GM21381 (cell line): ENCODE measurements at regions not wholly inside any gene's neighbourhood (a gene's known extent, or its start where the extent isn't known, plus 50 kb on each side); places are given as distances from the start of the nearest gene placed in this dataset.
"Not testable (repeated sequence)": the region's sequence is repeated elsewhere in the genome, so short reads cannot be mapped to it uniquely, and the experiment has no call there.

Experiments used
- ATAC-seq: cut with Tn5 transposase; IDR thresholded peaks from one replicate; pipeline ENCODE4 v1.9.1; 2021; ENCODE audit warnings: mild to moderate bottlenecking, moderate library complexity; ENCODE audit not compliant: unreplicated experiment

DNA sequence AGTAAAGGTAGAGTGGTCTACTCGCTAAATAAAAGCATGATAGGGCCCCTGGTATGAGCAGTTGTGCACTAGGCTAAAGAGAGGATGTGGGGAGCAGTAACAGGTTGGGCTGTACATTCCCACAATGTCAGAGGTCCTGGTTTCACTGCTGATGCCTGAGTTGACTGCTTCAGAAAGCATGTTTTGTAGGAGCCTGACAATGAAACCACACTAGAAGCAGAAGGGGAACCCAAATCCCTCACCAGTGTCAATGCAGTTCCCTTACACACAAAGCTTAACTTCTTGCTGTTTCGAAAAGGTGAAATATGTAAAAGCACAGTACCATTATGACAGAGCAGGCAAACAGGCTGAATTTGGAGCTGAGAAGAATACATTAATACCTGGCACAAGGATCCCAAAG is 291.7 kb upstream of the KYNU start:
- ATAC-seq, result peak; percentile 71

DNA sequence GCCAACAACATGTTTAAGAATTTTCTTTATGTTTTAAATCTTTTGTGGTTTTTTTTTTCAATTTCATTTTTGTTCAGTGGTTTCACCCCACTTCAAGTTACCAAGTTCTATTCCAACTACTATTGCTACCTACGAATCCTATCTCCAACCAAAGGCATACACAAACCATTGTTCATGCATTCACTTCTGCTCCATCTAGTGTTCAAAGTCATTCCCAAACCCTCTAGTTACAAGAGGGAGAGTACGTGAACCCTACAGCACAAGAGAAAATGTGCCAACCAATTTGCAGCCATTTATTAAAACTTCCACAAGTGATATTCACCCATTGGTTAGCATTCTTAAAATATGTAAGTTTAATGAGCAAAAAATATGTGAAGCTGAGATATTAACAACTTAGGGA is 295.1 kb upstream of the KYNU start:
- no peak for ATAC-seq

DNA sequence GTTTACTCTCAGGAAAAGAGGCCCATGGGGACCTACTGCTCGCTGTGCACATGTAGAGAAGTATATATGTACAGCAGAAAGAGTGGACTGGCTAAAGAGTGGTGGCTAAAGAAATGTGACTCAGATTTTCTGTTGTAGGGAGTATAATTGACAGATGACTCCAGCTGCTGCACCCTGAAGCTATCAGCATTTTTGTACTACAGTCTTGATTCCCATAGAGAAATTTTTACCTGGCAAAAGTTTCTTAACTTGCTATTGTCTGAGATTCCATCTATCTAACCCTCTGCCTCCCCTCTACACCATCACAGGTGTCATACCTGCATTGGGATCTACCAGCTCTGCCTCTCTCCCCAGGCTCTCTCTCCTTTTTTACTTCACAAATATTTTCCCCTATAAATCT is 296.0 kb upstream of the KYNU start:
- ATAC-seq, result no peak

DNA sequence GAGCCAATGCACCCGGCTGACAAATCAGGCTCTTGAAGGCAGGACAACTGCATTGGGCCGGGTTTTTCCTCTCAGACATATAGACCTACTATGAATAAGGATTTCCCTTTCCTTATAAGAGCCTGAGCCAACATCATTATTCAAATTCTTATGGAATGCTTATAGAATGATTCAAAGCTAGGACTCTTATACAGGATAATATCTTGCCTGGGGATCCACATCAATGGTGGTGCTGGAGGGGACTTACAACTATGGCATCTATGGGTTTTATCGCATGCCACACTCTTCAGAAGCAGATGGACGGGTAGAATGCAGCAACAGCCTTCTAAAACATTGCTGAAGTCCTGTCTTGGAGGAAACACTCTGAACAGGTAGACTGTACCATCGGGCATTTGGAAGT is 296.8 kb upstream of the KYNU start:
- no peak for ATAC-seq

DNA sequence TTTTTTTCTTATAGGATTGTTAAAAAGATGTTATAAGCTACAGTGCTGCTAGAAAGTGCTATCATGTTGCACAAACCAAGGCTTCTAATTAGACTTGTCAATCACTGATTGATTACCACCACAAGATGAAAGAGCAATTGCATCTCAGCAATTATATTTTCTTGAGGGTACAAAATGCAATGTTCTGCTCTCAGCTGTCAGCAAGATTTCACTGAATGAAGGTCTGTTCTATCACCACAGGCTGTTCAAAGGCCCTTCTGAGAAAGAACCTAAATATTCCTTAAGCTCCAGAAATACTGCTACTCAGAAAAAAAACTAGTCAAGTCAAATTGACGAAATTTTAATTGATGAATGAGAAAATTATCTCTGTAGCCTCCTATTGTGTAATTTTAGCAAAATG is 301.9 kb upstream of the KYNU start:
- ATAC-seq, result no peak

DNA sequence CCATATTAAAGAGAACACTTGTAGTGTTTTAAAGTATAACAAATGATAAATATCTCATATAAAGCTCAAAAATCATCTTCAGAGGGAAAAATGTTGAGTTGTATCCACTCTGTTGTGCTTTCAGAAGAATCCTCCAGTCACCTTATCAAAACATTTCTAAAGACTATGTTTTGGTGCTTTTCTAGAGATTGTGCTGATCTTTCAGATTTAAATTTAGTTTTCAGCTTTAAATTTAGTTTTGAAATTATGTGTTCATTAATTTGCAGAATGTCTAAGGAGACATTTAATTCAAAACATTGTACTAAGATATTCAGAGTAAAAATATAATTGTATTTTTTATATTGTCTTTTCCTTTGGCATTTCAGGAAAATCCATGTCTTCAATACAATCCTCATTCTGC is 303.1 kb upstream of the KYNU start:
- no peak for ATAC-seq

DNA sequence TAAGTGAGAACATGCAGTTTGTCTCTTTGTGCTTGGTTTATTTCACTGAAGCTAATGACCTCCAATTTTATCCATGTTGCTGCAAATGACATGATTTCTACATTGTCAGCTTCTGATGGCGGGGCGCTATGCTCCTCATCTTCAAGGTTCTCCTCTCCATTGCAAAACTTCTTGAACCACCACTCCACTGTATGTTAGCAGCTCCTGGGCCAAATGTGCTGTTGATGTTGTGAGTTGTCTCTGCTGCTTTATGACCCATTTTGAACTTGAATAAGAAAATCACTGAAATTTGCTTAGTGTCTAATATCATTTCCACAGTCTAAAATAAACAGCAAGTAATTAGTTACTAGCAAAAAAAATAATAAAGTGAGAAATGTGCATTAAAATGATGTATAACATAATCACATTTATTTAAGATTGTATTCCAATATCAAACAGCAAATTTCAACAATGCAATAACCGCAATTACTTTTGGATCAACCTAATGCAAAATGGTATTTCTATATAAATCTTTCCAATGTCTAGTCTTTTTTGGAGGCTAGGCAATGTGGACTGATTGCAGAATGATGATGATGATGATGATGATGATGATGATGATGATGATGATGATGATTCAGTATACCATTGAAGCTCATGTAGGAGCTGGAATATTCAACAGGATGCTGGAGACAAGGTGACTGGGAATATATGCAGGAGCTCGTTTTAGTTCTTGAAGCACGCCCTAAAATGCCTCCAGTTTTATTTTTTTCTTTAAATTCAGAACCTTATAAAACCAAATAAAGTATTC is 304.9 kb upstream of the KYNU start:
- no peak for ATAC-seq

DNA sequence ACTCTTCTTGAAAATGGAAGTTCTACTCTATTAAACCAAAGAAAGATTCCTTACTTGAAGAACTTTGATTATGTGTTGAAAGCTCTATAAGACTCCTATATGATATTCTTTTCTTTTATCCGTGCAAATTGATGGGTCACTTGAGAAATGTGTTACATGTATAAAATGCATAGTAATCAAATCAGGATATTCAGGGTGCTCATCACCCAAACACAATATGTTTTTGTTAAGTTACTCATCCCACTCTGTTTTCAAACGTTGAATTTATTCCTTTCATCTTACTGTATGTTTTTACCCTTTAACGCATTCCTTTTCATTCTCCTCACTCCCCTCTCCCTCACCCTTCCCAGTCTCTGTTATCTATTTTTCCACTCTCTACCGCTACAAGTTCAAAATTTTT is 305.5 kb upstream of the KYNU start:
- ATAC-seq, result no peak

DNA sequence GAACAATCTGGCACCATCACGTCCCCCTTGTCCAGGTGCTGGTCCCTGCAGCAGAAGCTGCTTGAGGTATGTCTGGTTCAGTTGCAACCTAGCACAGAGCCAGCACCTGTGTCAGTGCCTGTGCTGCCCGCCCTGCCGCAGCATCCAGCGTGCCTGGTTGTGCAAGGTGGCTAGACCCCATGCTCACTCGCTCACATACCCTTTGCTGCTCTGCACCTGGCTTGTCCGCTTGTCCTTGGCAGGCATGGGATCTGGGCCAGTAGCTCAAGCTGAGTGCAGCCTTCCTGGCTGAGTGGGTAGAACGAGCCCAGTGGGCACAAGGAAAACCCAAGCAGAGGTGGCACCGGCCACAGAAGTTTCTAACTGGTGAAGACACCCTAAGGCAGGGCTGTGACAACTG is 314.6 kb upstream of the KYNU start:
- no peak for ATAC-seq

DNA sequence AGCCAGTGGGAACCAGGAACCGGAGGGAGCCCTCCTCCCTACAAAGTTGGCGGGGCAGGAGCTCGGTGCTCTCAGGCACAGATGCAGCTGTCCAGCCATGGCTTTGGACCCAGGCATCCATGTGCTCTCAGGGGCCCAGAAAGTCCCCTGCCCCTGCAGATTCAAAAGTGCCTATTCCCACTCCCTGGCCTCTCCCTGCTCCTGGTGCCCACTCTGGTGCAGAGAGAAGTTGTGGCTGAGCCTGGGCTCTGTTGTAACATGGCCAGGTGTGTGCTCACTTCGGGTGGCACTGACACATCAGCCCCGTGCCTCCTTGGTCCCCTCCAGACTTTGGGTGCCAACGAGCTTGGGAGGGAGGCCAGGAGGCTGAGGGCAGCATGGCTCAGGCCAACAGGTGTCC is 315.8 kb upstream of the KYNU start:
- ATAC-seq, result no peak

DNA sequence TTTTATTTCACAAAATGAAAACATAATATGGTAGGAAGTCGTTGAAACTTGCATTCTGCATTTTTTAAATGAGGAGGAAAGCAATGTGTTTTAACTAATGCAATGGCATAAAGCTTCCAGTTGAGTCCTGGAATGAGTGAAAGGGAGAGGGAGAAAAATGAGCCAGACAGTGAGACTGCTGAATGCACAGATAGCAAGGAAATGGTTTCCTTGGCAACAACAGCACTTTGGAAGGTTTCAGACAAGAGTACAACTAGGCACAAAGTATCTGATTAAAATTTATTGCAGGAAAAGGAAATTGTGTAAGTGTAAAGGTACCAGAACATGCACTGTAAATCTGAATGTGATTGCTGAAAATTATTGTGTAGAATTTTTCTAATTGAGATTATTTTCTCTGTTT is 320.1 kb upstream of the KYNU start:
- ATAC-seq, result no peak

DNA sequence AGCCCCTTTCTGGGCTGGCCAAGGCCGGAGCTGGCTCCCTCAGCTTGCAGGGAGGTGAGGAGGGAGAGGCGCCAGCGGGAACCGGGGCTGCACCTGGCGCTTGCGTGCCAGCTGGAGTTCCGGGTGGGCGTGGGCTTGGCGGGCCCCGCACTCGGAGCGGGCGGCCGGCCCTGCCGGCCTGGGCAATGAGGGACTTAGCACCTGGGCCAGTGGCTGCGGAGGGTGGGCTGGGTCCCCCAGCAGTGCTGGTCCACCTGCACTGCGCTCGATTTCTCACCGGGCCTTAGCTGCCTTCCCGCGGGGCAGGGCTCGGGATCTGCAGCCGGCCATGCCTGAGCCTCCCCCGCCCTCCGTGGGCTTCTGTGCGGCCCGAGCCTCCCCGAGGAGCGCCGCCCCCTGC is 331.5 kb upstream of the KYNU start:
- not testable (repeated sequence) for ATAC-seq

DNA sequence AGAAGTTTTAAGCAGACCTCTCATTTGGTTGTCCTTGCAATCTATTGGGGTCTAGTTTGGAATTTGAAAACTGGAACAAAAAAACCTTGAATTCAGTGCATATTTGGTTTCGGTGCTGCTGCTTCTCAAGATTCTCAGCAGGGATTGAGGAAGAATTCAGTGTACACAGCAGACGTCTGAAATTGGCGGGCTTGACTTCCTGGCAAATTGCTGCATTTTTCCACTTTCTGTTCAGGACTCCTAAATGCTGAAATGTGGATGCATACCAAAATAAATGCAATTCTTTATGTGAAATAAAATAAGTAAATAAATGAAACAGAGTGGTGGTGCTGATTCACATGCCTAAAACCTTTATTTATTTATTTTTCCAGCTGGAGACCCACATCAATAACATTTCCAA is 332.4 kb upstream of the KYNU start:
- no peak for ATAC-seq

DNA sequence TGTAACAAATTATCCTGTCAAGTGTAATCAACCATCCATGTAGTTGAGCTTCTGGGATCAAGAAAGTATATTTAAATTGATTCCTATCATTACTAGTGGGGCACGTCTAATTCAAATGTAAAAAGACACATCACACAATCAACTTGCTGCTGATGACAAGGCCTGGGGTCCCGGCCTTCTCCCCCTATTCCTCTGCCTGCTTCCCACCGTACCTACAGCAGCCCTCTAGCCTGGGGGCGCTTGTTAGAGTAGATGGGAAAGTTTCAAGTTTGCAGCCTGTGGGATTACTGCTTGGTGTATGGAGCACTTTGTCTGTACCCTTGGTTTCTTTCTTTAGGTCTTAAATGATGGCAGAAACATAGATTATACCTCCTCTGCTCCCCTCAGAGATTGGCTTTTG is 333.3 kb upstream of the KYNU start:
- ATAC-seq, result no peak

DNA sequence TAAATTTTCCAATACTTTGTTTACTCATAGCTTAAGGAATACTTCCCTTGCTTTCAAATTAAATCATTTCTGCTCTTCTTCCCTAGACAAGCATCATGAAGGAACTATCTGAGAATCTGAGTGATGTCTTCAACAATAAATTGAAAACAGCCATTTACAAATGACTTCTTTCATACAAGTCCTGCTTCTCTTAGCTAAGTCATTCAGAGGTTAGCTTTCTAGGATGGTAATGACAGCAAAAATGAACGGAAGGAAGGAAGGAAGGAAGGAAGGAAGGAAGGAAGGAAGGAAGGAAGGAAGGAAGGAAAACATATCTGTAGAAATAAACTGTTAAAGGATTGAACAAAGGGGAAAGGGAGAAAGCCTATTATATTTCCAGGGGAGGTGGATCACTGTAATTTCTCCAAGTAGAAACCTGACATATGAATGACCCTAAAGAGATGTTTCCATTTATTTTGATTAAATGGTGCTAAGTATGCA is 335.0 kb upstream of the KYNU start:
- no peak for ATAC-seq

DNA sequence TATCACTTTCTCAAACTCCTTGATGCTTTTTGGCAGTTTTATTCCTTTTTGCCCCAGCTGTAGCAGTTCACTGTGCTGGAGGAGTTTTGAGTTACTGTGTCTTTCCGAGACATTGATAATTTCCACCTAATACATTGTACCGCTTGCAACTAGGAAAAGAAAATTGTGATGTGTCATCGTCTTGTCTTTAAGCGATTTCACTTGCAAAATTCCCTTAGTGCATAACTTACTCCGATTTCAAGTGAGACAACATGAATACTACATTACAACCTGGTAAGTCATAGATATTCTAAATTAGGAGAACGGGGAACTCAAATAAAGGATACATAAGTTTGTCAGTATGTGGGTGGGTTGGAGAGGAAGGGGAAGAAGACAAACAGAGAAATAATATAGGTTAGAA is 340.5 kb upstream of the KYNU start:
- ATAC-seq, result no peak

DNA sequence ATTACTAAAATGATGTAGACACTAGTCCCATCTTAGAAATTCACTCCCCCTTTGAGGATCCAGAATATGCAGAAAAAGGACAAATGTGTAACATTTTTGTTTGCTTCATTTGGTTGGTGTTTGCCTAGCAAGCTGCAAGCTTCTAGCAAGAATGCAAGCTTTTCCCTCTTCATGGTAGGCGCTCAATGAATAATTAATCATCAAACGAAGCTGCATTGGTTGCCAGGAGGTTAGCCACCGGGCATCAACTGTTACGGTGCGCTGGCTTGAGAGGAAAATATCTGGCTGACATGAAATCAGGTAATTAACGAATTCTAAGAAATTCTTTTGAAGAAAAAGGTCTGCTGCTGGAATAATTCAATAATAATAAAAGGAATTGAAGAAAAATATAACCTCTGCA is 341.0 kb upstream of the KYNU start:
- no peak for ATAC-seq

DNA sequence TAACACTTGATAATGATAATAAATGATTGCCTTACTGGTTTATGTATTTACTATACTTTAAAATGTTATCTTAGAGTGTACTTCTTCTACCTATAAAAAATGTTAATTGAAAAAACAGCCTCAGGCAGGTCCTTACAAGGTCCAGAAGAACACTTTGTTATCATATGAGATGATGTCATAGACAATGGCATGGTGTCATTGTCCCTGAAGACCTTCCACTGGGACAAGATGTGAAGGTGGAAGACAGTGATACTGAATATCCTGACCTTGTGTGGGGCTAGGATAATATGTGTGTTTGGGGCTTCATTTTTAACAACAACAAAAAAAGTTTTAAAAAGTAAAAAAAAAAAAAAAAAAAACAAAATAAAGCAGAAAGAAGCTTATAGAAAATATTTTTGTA is 342.2 kb upstream of the KYNU start:
- no peak for ATAC-seq

DNA sequence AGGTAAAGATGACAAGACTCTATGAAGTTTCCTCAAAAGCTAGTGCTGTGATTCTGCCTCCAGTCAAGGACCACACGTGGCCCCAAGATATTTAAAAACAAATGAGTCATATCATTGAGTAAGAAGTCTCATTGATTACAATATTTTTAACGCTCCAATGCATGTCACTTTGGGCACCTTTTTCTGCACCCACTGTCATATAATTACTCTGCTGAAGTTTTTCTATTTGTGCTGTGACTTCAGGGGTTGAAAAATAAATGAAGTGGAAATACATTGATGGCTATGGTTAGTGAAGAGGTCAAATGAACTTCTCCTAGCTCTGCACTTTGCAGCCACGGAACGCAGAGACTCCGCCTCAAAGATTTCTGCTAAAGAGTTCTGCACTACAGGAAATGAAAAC is 344.3 kb upstream of the KYNU start:
- no peak for ATAC-seq

DNA sequence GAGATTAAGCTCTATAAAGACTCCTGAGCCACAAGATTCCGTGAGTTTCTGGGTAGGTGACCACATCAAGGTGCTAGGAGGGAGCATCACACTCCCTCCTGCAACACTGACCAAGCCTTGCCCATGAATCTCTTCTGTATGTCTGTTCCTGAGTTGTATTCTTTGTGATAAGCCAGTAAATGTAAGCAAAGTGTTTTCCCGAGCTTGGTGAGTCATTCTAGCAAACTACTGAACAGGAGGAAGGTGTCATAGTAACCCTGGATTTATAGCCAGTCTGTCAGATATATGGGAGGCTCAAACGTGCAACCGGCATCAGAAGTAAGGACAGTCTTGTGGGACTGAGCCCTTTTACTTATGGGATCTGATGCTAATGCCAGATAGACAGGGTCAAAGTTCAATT is 346.1 kb upstream of the KYNU start:
- no peak for ATAC-seq

DNA sequence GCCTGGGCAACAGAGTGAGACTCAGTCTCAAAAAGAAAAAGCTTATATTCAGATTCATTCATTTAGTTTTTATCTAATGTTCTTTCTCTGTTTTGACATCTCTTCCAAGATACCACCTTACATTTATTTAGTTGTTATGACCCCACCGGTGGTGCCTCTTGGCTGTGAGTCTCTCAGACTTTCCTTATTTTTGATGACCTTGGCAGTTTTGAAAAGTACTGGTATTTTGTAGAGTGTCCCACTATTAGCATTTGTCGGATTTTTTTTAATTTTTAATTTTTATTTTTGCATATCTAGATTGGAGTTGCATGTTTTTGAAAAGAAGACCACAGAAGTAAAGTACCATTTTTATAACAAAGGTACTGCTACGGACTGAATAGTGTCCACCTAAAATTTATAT is 351.7 kb upstream of the KYNU start:
- ATAC-seq, result no peak

DNA sequence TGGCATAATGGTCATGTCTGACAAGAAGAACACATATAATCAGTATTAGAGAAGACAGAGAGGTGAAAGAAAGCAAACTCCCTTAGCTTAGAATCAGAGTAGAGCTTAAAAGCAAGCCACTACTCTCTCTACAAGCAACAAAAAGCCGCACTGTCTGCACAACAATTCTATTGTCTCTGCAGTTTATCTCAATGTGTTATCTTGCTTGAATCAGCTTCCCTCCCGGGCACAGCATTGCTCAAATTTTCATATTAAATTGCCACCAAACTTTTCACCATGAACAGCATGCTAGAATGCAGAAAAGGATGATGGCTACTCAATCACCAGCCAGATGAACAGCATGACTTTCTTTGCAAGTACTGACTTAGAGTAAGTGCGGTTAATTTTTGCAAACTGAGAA is 356.0 kb upstream of the KYNU start:
- ATAC-seq, result no peak

DNA sequence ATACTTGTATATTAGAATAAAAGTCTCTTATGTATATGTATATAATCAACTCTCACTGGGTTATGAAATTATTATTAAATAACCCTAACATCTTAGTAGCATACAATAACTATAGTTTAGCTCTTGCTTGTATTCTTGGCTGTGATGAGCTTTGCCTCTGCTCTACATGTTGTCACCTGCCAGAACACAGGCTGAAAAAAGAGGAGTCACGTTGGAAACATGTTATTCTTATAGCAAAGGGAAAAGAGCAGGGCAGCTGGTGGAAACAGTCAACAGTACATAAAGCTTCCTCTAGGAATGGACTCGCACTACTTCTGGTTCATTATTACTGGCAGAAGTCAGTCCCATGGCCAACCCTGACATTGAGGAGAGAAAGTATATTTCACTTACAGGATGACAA is 362.0 kb upstream of the KYNU start:
- no peak for ATAC-seq
